HepG2 (cell line): ENCODE measurements at regions not wholly inside any gene's neighbourhood (a gene's known extent, or its start where the extent isn't known, plus 50 kb on each side); places are given as distances from the start of the nearest gene placed in this dataset.

Experiments
- ARID5B ChIP-seq: IDR thresholded peaks from 2 replicates; pipeline ENCODE4 v1.4.0; 2020; ENCODE audit warnings: mild to moderate bottlenecking, missing genetic modification reagents
- BRF2 ChIP-seq: sonication (generic); formaldehyde crosslinking; IDR thresholded peaks from 2 replicates; pipeline ENCODE4 v1.8.1; 2022; ENCODE audit warnings: mild to moderate bottlenecking, missing genetic modification reagents
- EP300 ChIP-seq, 3 experiments: sonication (generic) in 1 of 3; formaldehyde crosslinking in 1 of 3; IDR thresholded peaks; 2 replicates each; pipeline versions ENCODE4 v1.5.1 to v1.6.1; 2011 to 2020; ENCODE audit warnings: low read depth in 2 of 3, low read length in 2 of 3, borderline replicate concordance in 1 of 3, improper control_type of control experiment in 1 of 3, mild to moderate bottlenecking in 1 of 3, missing genetic modification reagents in 1 of 3, moderate library complexity in 1 of 3
- HBP1 ChIP-seq: IDR thresholded peaks from 2 replicates; pipeline ENCODE4 v1.6.1; 2016; ENCODE audit warnings: low read depth, control low read depth
- HMG20A ChIP-seq: IDR thresholded peaks from 2 replicates; pipeline ENCODE4 v1.6.1; 2016; ENCODE audit warnings: borderline replicate concordance
- KDM5B ChIP-seq: sonication (generic); formaldehyde crosslinking; IDR thresholded peaks from 2 replicates; pipeline ENCODE4 v1.4.0; 2020; ENCODE audit warnings: missing genetic modification reagents, mild to moderate bottlenecking, borderline replicate concordance
- MYPOP ChIP-seq: sonication (generic); formaldehyde crosslinking; IDR thresholded peaks from 2 replicates; pipeline ENCODE4 v1.8.1; 2023; ENCODE audit warnings: mild to moderate bottlenecking, moderate library complexity, missing genetic modification reagents
- RXRA ChIP-seq: sonication (generic); formaldehyde crosslinking; IDR thresholded peaks from 2 replicates; pipeline ENCODE4 v1.5.1; 2020; ENCODE audit warnings: missing genetic modification reagents
- SALL1 ChIP-seq: sonication (generic); formaldehyde crosslinking; IDR thresholded peaks from 2 replicates; pipeline ENCODE4 v1.8.0; 2022; ENCODE audit warnings: mild to moderate bottlenecking, missing genetic modification reagents
- SSRP1 ChIP-seq: IDR thresholded peaks from 2 replicates; pipeline ENCODE4 v1.6.1; 2016; ENCODE audit warnings: control low read depth
- TOE1 ChIP-seq: sonication (generic); formaldehyde crosslinking; IDR thresholded peaks from 2 replicates; pipeline ENCODE4 v1.4.0; 2020; ENCODE audit warnings: mild to moderate bottlenecking, missing genetic modification reagents
- ZMYM3 ChIP-seq: sonication (generic); formaldehyde crosslinking; IDR thresholded peaks from 2 replicates; pipeline ENCODE4 v1.5.1; 2020; ENCODE audit warnings: mild to moderate bottlenecking, missing genetic modification reagents
- ZNF556 ChIP-seq: sonication (generic); formaldehyde crosslinking; IDR thresholded peaks from 2 replicates; pipeline ENCODE4 v1.4.0; 2020; ENCODE audit warnings: mild to moderate bottlenecking, missing genetic modification reagents, borderline replicate concordance
- ZNF557 ChIP-seq: sonication (generic); formaldehyde crosslinking; IDR thresholded peaks from 2 replicates; pipeline ENCODE4 v1.4.0; 2020; ENCODE audit warnings: missing genetic modification reagents
- ZNF574 ChIP-seq: sonication (generic); formaldehyde crosslinking; IDR thresholded peaks from 2 replicates; pipeline ENCODE4 v1.4.0; 2020; ENCODE audit warnings: missing genetic modification reagents
- ZNF598 ChIP-seq: sonication (generic); formaldehyde crosslinking; IDR thresholded peaks from 2 replicates; pipeline ENCODE4 v1.5.1; 2020; ENCODE audit warnings: mild to moderate bottlenecking, missing genetic modification reagents, borderline replicate concordance
- ZSCAN20 ChIP-seq: sonication (generic); formaldehyde crosslinking; IDR thresholded peaks from 2 replicates; pipeline ENCODE4 v1.4.0; 2020; ENCODE audit warnings: missing genetic modification reagents, mild to moderate bottlenecking, borderline replicate concordance

GRCh38 chr21:14864211-14865021 lies 200.4 kb downstream of the NRIP1 start (continued):
- TF ChIP-seq ARID5B (CRISPR knock-in tag) (peak; percentile 29), ZMYM3 (CRISPR knock-in tag) (peak; percentile 42; the same call in 1 of the 2 replicates), ZNF556 (CRISPR knock-in tag) (peak; percentile 47; the same call in 1 of the 2 replicates), TOE1 (0 out of 2 replicates have a peak, but pooled peaks have one; percentile 7), RXRA (peak; percentile 46; the same call in 1 of the 2 replicates), EP300 (IDR thresholded peaks at IDR 0.05; ENCODE audit: low read depth in 2 of 2, low read length in 2 of 2) (peak in 1 of 2 experiments; percentile 69; a peak in 2 of 4 replicates), EP300 (CRISPR knock-in tag; IDR thresholded peaks at IDR 0.05; ENCODE audit: borderline replicate concordance) (no peak), BRF2 (no peak), ZNF598 (0 out of 2 replicates have a peak, but pooled peaks have one; percentile 45), KDM5B (CRISPR knock-in tag) (0 out of 2 replicates have a peak, but pooled peaks have one; percentile 27), ZNF557 (CRISPR knock-in tag) (peak; percentile 2; the same call in 1 of the 2 replicates), HMG20A (CRISPR knock-in tag) (peak; percentile 3; the same call in 1 of the 2 replicates), ZSCAN20 (CRISPR knock-in tag) (0 out of 2 replicates have a peak, but pooled peaks have one; percentile 11), HBP1 (CRISPR knock-in tag) (no peak), MYPOP (CRISPR knock-in tag) (0 out of 2 replicates have a peak, but pooled peaks have one; percentile 65), ZNF574 (CRISPR knock-in tag) (peak; percentile 51), SSRP1 (peak; percentile 49; the same call in 1 of the 2 replicates), SALL1 (CRISPR knock-in tag) (peak; percentile 85)
